ENCODE measurements at regions not wholly inside any gene's neighbourhood (a gene's known extent, or its start where the extent isn't known, plus 50 kb on each side); places are given as distances from the start of the nearest gene placed in this dataset.

DNA sequence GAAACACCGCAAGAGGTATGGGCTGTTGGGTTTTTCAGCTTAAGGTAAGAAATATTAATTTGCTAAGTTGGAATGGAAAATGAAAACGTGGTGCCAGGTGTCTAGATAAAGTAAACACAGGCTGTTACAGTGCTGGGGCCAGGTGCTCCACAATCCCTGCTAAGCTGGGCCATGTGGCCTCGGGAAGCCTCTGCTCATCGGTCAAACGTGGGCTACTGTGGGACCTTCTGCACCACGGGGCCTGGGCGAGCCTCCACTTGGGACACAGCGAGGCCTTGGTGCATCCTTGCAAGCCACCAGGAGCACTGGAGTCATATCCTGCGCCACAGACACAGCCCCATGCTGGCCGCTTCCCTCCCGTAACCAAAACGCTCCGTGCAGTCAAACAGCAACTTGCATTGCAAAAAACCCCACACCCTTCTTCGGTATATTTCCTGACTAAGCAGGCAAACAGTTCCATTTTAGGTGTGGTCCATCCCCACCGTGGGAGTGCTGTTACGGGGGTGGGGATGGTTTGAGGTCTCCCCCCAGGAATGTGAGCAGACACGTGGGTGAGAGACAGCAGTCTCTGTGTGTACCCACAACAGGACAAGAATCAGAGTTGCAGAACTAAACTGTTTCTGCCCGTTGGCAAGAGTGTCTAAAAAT lies 96.3 kb upstream of the SOX1 start:
- TF ChIP-seq, protein P1, sequence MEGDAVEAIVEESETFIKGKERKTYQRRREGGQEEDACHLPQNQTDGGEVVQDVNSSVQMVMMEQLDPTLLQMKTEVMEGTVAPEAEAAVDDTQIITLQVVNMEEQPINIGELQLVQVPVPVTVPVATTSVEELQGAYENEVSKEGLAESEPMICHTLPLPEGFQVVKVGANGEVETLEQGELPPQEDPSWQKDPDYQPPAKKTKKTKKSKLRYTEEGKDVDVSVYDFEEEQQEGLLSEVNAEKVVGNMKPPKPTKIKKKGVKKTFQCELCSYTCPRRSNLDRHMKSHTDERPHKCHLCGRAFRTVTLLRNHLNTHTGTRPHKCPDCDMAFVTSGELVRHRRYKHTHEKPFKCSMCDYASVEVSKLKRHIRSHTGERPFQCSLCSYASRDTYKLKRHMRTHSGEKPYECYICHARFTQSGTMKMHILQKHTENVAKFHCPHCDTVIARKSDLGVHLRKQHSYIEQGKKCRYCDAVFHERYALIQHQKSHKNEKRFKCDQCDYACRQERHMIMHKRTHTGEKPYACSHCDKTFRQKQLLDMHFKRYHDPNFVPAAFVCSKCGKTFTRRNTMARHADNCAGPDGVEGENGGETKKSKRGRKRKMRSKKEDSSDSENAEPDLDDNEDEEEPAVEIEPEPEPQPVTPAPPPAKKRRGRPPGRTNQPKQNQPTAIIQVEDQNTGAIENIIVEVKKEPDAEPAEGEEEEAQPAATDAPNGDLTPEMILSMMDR (IDR thresholded peaks at IDR 0.05; ENCODE audit: control extremely low read depth, extremely low read depth) = no peak
- Histone ChIP-seq H3K9me3 (ENCODE audit: control insufficient read depth in 4 of 4, insufficient read depth in 3 of 4, low read length in 3 of 4) (peaks cover 0 to 8% (median 2%) of the 10 kb centered on the region in 4 donors), H3K9ac (ENCODE audit: insufficient read depth in 1 of 2, low read length in 2 of 2) (no peak overlapping the region), H3K4me3 (no peak overlapping the region), H3K27ac (ENCODE audit: low read depth in 1 of 2, low read length in 1 of 2) (no peak overlapping the region), H3K27me3 (ENCODE audit: control insufficient read depth in 3 of 3, insufficient read depth in 3 of 3, low read length in 2 of 3) (peaks cover 0 to 48% (median 22%) of the 10 kb centered on the region in 3 donors), H3K36me3 (ENCODE audit: control insufficient read depth in 4 of 4, insufficient read depth in 4 of 4, low read length in 4 of 4) (no peaks in the 10 kb centered on the region), H3K4me1 (ENCODE audit: control insufficient read depth in 5 of 5, insufficient read depth in 5 of 5, low read length in 5 of 5) (peaks cover 0 to 26% (median 6%) of the 10 kb centered on the region in 5 donors)
- ATAC-seq (ENCODE audit: insufficient read depth, low FRiP score) (no peak), DNase-seq (no peak)
- WGBS, 2 donors = 75% methylated on average over 18 of the region's 18 CpGs

GRCh38 chr13:111971891-111972780 lies 94.8 kb upstream of the SOX1 start:
- H3K27ac ChIP-seq (ENCODE audit: low read depth in 1 of 2, low read length in 1 of 2) = no peak overlapping the region
- no peak overlapping the region for H3K4me3 ChIP-seq
- no peak for DNase-seq
- WGBS, 2 donors = 43 to 50% methylated on average over 25 of the region's 25 CpGs
- TF ChIP-seq, protein P1 (IDR thresholded peaks at IDR 0.05; ENCODE audit: control extremely low read depth, extremely low read depth) = no peak
- peaks cover 0 to 48% (median 22%) of the 10 kb centered on the region in 3 donors for H3K27me3 ChIP-seq (ENCODE audit: control insufficient read depth in 3 of 3, insufficient read depth in 3 of 3, low read length in 2 of 3)
- peaks cover 0 to 11% (median 2%) of the 10 kb centered on the region in 4 donors for H3K9me3 ChIP-seq (ENCODE audit: control insufficient read depth in 4 of 4, insufficient read depth in 3 of 4, low read length in 3 of 4)
- no peaks in the 10 kb centered on the region for H3K36me3 ChIP-seq (ENCODE audit: control insufficient read depth in 4 of 4, insufficient read depth in 4 of 4, low read length in 4 of 4)
- ATAC-seq (ENCODE audit: insufficient read depth, low FRiP score) = no peak
- H3K9ac ChIP-seq (ENCODE audit: insufficient read depth in 1 of 2, low read length in 2 of 2) = no peak overlapping the region
- H3K4me1 ChIP-seq (ENCODE audit: control insufficient read depth in 5 of 5, insufficient read depth in 5 of 5, low read length in 5 of 5) = peaks cover 0 to 38% (median 6%) of the 10 kb centered on the region in 5 donors

DNA sequence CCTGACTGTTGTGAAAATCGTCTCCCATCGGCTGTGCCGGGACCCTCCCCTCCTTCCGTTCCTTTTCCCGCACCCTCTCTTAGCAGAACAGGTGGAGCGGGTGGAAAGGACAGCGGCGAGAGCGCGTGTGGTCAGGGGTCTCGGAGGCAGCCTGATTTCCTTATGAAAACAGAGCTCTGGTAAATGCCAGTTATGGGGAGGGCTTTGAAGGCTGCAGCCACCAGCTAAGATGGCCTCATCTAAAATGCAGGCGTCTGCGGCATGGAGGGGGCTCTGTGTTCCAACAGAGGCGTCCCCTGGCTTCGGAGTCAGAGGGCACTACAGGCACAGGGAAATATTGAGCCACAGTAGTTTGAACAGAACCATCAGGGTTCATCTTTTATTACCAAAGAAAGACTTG lies 93.8 kb upstream of the SOX1 start:
- H3K36me3 ChIP-seq (ENCODE audit: control insufficient read depth in 4 of 4, insufficient read depth in 4 of 4, low read length in 4 of 4) = no peaks in the 10 kb centered on the region
- 27 to 33% methylated on average over 15 of the region's 15 CpGs for WGBS, 2 donors
- TF ChIP-seq, protein P1 (IDR thresholded peaks at IDR 0.05; ENCODE audit: control extremely low read depth, extremely low read depth) = no peak
- peaks cover 0 to 46% (median 22%) of the 10 kb centered on the region in 3 donors for H3K27me3 ChIP-seq (ENCODE audit: control insufficient read depth in 3 of 3, insufficient read depth in 3 of 3, low read length in 2 of 3)
- peaks cover 0 to 39% (median 6%) of the 10 kb centered on the region in 5 donors for H3K4me1 ChIP-seq (ENCODE audit: control insufficient read depth in 5 of 5, insufficient read depth in 5 of 5, low read length in 5 of 5)
- no peak overlapping the region for H3K4me3 ChIP-seq
- no peak overlapping the region for H3K9ac ChIP-seq (ENCODE audit: insufficient read depth in 1 of 2, low read length in 2 of 2)
- no peak for DNase-seq
- H3K27ac ChIP-seq (ENCODE audit: low read depth in 1 of 2, low read length in 1 of 2) = no peak overlapping the region
- no peak for ATAC-seq (ENCODE audit: insufficient read depth, low FRiP score)
- H3K9me3 ChIP-seq (ENCODE audit: control insufficient read depth in 4 of 4, insufficient read depth in 3 of 4, low read length in 3 of 4) = peaks cover 0 to 11% (median 2%) of the 10 kb centered on the region in 4 donors
